Transverse colon (tissue), 4 donors: ENCODE measurements at regions not wholly inside any gene's neighbourhood (a gene's known extent, or its start where the extent isn't known, plus 50 kb on each side); places are given as distances from the start of the nearest gene placed in this dataset.

Source experiments
- DNase-seq: peaks from one replicate; pipeline ENCODE4 v3.0.0-alpha.2; 2019
- H3K27ac ChIP-seq, 4 donors: fragments of 200-600 bp; sonication (generic); 2 replicates each; pipeline ENCODE4 v1.5.1; 2016 to 2018; ENCODE audit warnings: inconsistent platforms in 4 of 4
- H3K27me3 ChIP-seq: fragments of 200-600 bp; sonication (generic); 2 replicates; pipeline ENCODE4 v1.5.1; 2017; ENCODE audit warnings: inconsistent platforms
- H3K36me3 ChIP-seq, 4 donors: fragments of 200-600 bp; sonication (generic); 2 replicates each; pipeline ENCODE4 v1.5.1; 2017 to 2019; ENCODE audit warnings: inconsistent platforms in 4 of 4
- H3K4me1 ChIP-seq, 4 donors: fragments of 200-600 bp; sonication (generic); 2 replicates each; pipeline ENCODE4 v1.5.1; 2017 to 2020; ENCODE audit warnings: inconsistent platforms in 4 of 4
- H3K4me3 ChIP-seq, 4 donors: fragments of 200-600 bp; sonication (generic); 1 replicate in 1 of 4; 2 replicates in 3 of 4; pipeline versions ENCODE4 v1.5.1 to v1.6.1; 2017 to 2019; ENCODE audit warnings: inconsistent platforms in 4 of 4
- H3K9me3 ChIP-seq, 2 donors: fragments of 200-600 bp; sonication (generic); 2 replicates each; pipeline ENCODE4 v1.5.1; 2017 to 2019; ENCODE audit warnings: inconsistent platforms in 2 of 2
- CTCF ChIP-seq, 5 experiments: fragments of 200-600 bp in 3 of 5; fragments of 450-650 bp in 2 of 5; sonication (generic) in 3 of 5; IDR thresholded peaks; 1 replicate in 2 of 5; 2 replicates in 3 of 5; pipeline ENCODE4 v1.5.1; 2016 to 2017; ENCODE audit warnings: antibody characterized with exemption in 5 of 5, inconsistent platforms in 3 of 5, mild to moderate bottlenecking in 2 of 5, moderate library complexity in 1 of 5
- EP300 ChIP-seq: sonication (generic); formaldehyde crosslinking; IDR thresholded peaks from one replicate; pipeline ENCODE4 v1.6.1; 2017; ENCODE audit warnings: antibody characterized with exemption, low read depth
- POLR2A ChIP-seq: fragments of 450-650 bp; IDR thresholded peaks from one replicate; pipeline ENCODE4 v1.6.1; 2016; ENCODE audit warnings: antibody characterized with exemption, mild to moderate bottlenecking, moderate library complexity
- POLR2AphosphoS5 ChIP-seq, 3 donors: sonication (generic); formaldehyde crosslinking; IDR thresholded peaks; one replicate each; pipeline ENCODE4 v1.6.1; 2016; ENCODE audit warnings: antibody characterized with exemption in 3 of 3
- WGBS, 2 donors: methylation state at CpG; one replicate each; pipeline ENCODE4 v1.1.5; 2018; ENCODE audit warnings: low coverage in 1 of 2; 5-methylcytosine and 5-hydroxymethylcytosine counted together
- in situ Hi-C, 4 donors: fragments of 200-750 bp; cut with MboI; loops; one replicate each; pipeline versions ENCODE4 v1.15.0 to v1.15.1; 2017; ENCODE audit warnings: low sequenced_read_pairs in 3 of 4, low pct_ligation_motif_present in 1 of 4, low pct_unique_long_range_greater_than_20kb in 1 of 4
- intact Hi-C: fragments of 100-400 bp; cut with DNase I; formaldehyde crosslinking; loops from one replicate; pipeline ENCODE4 v1.15.1; 2023; ENCODE audit warnings: low total_unique reads

GRCh38 chr4:135594521-135594920 lies 1392.9 kb upstream of the PABPC4L start:
- Histone ChIP-seq H3K9me3 (no peaks in the 10 kb centered on the region), H3K4me3 (no peak overlapping the region), H3K27me3 (no peaks in the 10 kb centered on the region), H3K4me1 (no peaks in the 10 kb centered on the region), H3K36me3 (no peaks in the 10 kb centered on the region), H3K27ac (no peak overlapping the region)
- DNase-seq: no peak
- TF ChIP-seq POLR2AphosphoS5 (IDR thresholded peaks at IDR 0.05) (no peak), CTCF (IDR thresholded peaks at IDR 0.05) (no peak), EP300 (no peak), POLR2A (no peak)
- WGBS, 2 donors: 68 to 78% methylated on average over 1 of the region's 1 CpG
- in situ Hi-C loops (no loop called here), intact Hi-C loops (no loop called here)

- TF ChIP-seq POLR2AphosphoS5 (IDR thresholded peaks at IDR 0.05): no peak
- TF ChIP-seq POLR2A: no peak
- TF ChIP-seq CTCF (IDR thresholded peaks at IDR 0.05): no peak
- TF ChIP-seq EP300: no peak
- H3K36me3 ChIP-seq: no peaks in the 10 kb centered on the region
- DNase-seq: no peak
- H3K9me3 ChIP-seq: no peaks in the 10 kb centered on the region
- H3K27ac ChIP-seq: no peak overlapping the region
- no peak overlapping the region for H3K4me3 ChIP-seq
- H3K27me3 ChIP-seq: no peaks in the 10 kb centered on the region
- intact Hi-C loops: no loop called here
- 14 to 25% methylated on average over 1 of the region's 1 CpG for WGBS, 2 donors
- in situ Hi-C loops: no loop called here
- H3K4me1 ChIP-seq: no peaks in the 10 kb centered on the region
These were observed 1373.5 kb upstream of the PABPC4L start for GRCh38 chr4:135575041-135575440.

GRCh38 chr4:135573251-135573650 lies 1371.7 kb upstream of the PABPC4L start:
- H3K27me3 ChIP-seq: no peaks in the 10 kb centered on the region
- in situ Hi-C loops: no loop called here

GRCh38 chr4:135564090-135564489 lies 1362.5 kb upstream of the PABPC4L start:
- Histone ChIP-seq H3K27me3 (no peaks in the 10 kb centered on the region), H3K4me1 (no peaks in the 10 kb centered on the region), H3K36me3 (no peaks in the 10 kb centered on the region), H3K27ac (no peak overlapping the region), H3K9me3 (no peaks in the 10 kb centered on the region), H3K4me3 (no peak overlapping the region)
- TF ChIP-seq POLR2A (no peak), CTCF (IDR thresholded peaks at IDR 0.05) (no peak)
- intact Hi-C loops: no loop called here
- 40 to 59% methylated on average over 1 of the region's 1 CpG for WGBS, 2 donors
- in situ Hi-C loops: no loop called here
- no peak for DNase-seq

More at GRCh38 chr4:135573251-135573650, 1371.7 kb upstream of the PABPC4L start:
- intact Hi-C loops: no loop called here
- H3K4me3 ChIP-seq: no peak overlapping the region
- no peaks in the 10 kb centered on the region for H3K4me1 ChIP-seq
- no peaks in the 10 kb centered on the region for H3K9me3 ChIP-seq
- no peaks in the 10 kb centered on the region for H3K36me3 ChIP-seq
- H3K27ac ChIP-seq: no peak overlapping the region
- no peak for DNase-seq
- TF ChIP-seq POLR2AphosphoS5 (IDR thresholded peaks at IDR 0.05): no peak
- no peak for TF ChIP-seq CTCF (IDR thresholded peaks at IDR 0.05)
- TF ChIP-seq POLR2A: no peak
- TF ChIP-seq EP300: no peak
